GM12891 (cell line): ENCODE measurements at regions not wholly inside any gene's neighbourhood (a gene's known extent, or its start where the extent isn't known, plus 50 kb on each side); places are given as distances from the start of the nearest gene placed in this dataset.
"Not testable (repeated sequence)": the region's sequence is repeated elsewhere in the genome, so short reads cannot be mapped to it uniquely, and the experiment has no call there.

Source experiments
- POLR2A ChIP-seq: IDR thresholded peaks from 2 replicates; pipeline ENCODE4 v1.6.1; 2011; ENCODE audit warnings: low read depth, low read length, control low read depth
- POLR2AphosphoS5 ChIP-seq: IDR thresholded peaks from 2 replicates; pipeline ENCODE4 v1.6.1; 2011; ENCODE audit warnings: low read depth, low read length, control low read depth
- SPI1 ChIP-seq: IDR thresholded peaks from 2 replicates; pipeline ENCODE4 v1.6.1; 2011; ENCODE audit warnings: low read depth, low read length, control low read depth
- TAF1 ChIP-seq: IDR thresholded peaks from 2 replicates; pipeline ENCODE4 v1.6.1; 2011; ENCODE audit warnings: low read depth, low read length, control low read depth

- TF ChIP-seq POLR2A, POLR2AphosphoS5, TAF1, SPI1: not testable (repeated sequence)
Observed at GRCh38 chr11:49850541-49850940, 101.7 kb upstream of the OR4C13 start.
